Right atrium auricular region (tissue), 2 donors: ENCODE measurements at regions not wholly inside any gene's neighbourhood (a gene's known extent, or its start where the extent isn't known, plus 50 kb on each side); places are given as distances from the start of the nearest gene placed in this dataset.
A peak's percentile ranks its signal among the peaks of the same experiment; 100 is the strongest.

Experiments
- DNase-seq: peaks from one replicate; pipeline ENCODE4 v3.0.0-alpha.2; 2019; ENCODE audit warnings: low spot score
- H3K27ac ChIP-seq, 2 donors: fragments of 200-600 bp; sonication (generic); 1 replicate in 1 of 2; 2 replicates in 1 of 2; pipeline ENCODE4 v1.5.1; 2016 to 2019
- H3K27me3 ChIP-seq, 2 donors: fragments of 200-600 bp; sonication (generic); one replicate each; pipeline versions ENCODE4 v1.5.1 to v1.6.0; 2017 to 2019
- H3K36me3 ChIP-seq: fragments of 200-600 bp; sonication (generic); one replicate; pipeline ENCODE4 v1.5.1; 2016
- H3K4me1 ChIP-seq, 2 donors: fragments of 200-600 bp; sonication (generic); one replicate each; pipeline versions ENCODE4 v1.5.1 to v1.6.0; 2017 to 2019
- H3K4me3 ChIP-seq, 2 donors: fragments of 200-600 bp; sonication (generic); 1 replicate in 1 of 2; 2 replicates in 1 of 2; pipeline ENCODE4 v1.5.1; 2017 to 2019; ENCODE audit warnings: mild to moderate bottlenecking in 1 of 2, moderate library complexity in 1 of 2
- H3K9me3 ChIP-seq, 2 donors: fragments of 200-600 bp; sonication (generic); one replicate each; pipeline ENCODE4 v1.5.1; 2019
- CTCF ChIP-seq, 2 donors: fragments of 200-600 bp; sonication (generic); IDR thresholded peaks; one replicate each; pipeline ENCODE4 v1.5.1; 2019; ENCODE audit warnings: antibody characterized with exemption in 2 of 2

GRCh38 chrX:13493659-13494058 is 75.7 kb upstream of the EGFL6 start:
- H3K4me1 ChIP-seq = no peaks in the 10 kb centered on the region
- H3K27ac ChIP-seq = no peak overlapping the region
- no peak overlapping the region for H3K4me3 ChIP-seq
- no peaks in the 10 kb centered on the region for H3K9me3 ChIP-seq
- TF ChIP-seq CTCF (IDR thresholded peaks at IDR 0.05) = no peak
- DNase-seq = no peak
- no peaks in the 10 kb centered on the region for H3K27me3 ChIP-seq
- H3K36me3 ChIP-seq = no peaks in the 10 kb centered on the region

GRCh38 chrX:13492286-13492685 is 77.1 kb upstream of the EGFL6 start:
- Histone ChIP-seq H3K9me3 (no peaks in the 10 kb centered on the region), H3K4me3 (no peak overlapping the region), H3K27me3 (no peaks in the 10 kb centered on the region), H3K4me1 (no peaks in the 10 kb centered on the region), H3K27ac (no peak overlapping the region), H3K36me3 (no peaks in the 10 kb centered on the region)
- DNase-seq = no peak
- no peak for TF ChIP-seq CTCF (IDR thresholded peaks at IDR 0.05)

GRCh38 chrX:13491061-13491460 is 78.3 kb upstream of the EGFL6 start:
- H3K4me3 ChIP-seq = no peak overlapping the region
- no peaks in the 10 kb centered on the region for H3K36me3 ChIP-seq
- H3K27ac ChIP-seq = no peak overlapping the region
- DNase-seq = no peak
- no peak for TF ChIP-seq CTCF (IDR thresholded peaks at IDR 0.05)
- no peaks in the 10 kb centered on the region for H3K4me1 ChIP-seq
- no peaks in the 10 kb centered on the region for H3K27me3 ChIP-seq
- no peaks in the 10 kb centered on the region for H3K9me3 ChIP-seq

GRCh38 chrX:13489454-13489853 is 79.9 kb upstream of the EGFL6 start:
- TF ChIP-seq CTCF (IDR thresholded peaks at IDR 0.05) = no peak
- no peak overlapping the region for H3K27ac ChIP-seq
- peak; percentile 81 for DNase-seq

GRCh38 chrX:13487731-13488505 is 81.5 kb upstream of the EGFL6 start:
- H3K27me3 ChIP-seq = no peaks in the 10 kb centered on the region
- DNase-seq = no peak
- H3K36me3 ChIP-seq = no peaks in the 10 kb centered on the region
- no peak overlapping the region for H3K4me3 ChIP-seq
- no peaks in the 10 kb centered on the region for H3K9me3 ChIP-seq
- H3K4me1 ChIP-seq = peaks cover 0 to 5% of the 10 kb centered on the region in 2 donors
- H3K27ac ChIP-seq = peak overlapping the region; percentile 67
- TF ChIP-seq CTCF (IDR thresholded peaks at IDR 0.05) = peak; percentile 21 to 69

More at GRCh38 chrX:13489454-13489853, 79.9 kb upstream of the EGFL6 start:
- no peak overlapping the region for H3K4me3 ChIP-seq
- H3K27me3 ChIP-seq = no peaks in the 10 kb centered on the region
- H3K4me1 ChIP-seq = no peaks in the 10 kb centered on the region
- H3K9me3 ChIP-seq = no peaks in the 10 kb centered on the region
- H3K36me3 ChIP-seq = no peaks in the 10 kb centered on the region

GRCh38 chrX:13485167-13485566 is 84.2 kb upstream of the EGFL6 start:
- H3K4me1 ChIP-seq = peaks cover 0 to 11% of the 10 kb centered on the region in 2 donors
- no peak for DNase-seq
- TF ChIP-seq CTCF (IDR thresholded peaks at IDR 0.05) = no peak
- H3K36me3 ChIP-seq = no peaks in the 10 kb centered on the region
- H3K27ac ChIP-seq = no peak overlapping the region
- no peaks in the 10 kb centered on the region for H3K9me3 ChIP-seq
- no peak overlapping the region for H3K4me3 ChIP-seq
- no peaks in the 10 kb centered on the region for H3K27me3 ChIP-seq
